ENCODE measurements at regions not wholly inside any gene's neighbourhood (a gene's known extent, or its start where the extent isn't known, plus 50 kb on each side); places are given as distances from the start of the nearest gene placed in this dataset.

DNA sequence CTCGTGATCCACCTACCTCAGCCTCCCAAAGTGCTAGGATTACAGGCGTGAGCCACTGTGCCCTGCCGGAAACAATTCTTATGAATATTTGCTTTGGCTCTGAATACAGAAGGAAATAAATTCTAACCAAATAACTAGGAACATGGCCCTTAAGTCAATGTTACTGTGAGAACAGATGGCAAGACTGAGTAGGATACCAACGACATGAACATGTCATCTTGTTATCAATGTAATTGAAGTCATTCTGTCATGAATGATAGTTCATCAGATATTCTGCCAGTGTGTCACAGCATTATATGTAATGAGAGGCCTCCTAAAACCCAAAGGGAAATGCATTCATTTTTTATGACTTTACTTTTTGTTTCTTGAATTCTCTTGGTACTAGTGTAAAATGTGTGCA is 548.8 kb downstream of the MCTP2 start:
- no peak for TF ChIP-seq POLR2A (IDR thresholded peaks at IDR 0.05; ENCODE audit: low read depth, low read length)
- DNase-seq (ENCODE audit: insufficient read length, low spot score) (no peak), FAIRE-seq (no peak)

DNA sequence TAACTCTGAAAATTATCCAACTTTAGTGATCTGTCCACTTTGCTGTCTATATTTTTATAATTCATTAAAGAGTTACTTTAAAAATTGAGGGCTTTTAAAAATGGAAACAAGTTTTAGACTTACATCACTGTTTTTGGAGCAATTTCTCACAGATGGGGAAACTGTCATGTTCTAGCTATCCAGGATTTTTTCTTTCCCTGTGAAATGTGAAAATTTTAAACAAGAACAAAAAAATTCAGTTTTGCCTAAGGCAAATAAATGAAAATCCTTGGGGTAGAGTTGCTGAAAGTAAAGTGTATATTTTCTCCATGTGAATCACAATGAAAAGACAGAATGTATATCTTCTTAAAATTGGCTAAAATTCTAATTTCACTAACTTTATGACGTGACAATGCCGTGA is 553.7 kb downstream of the MCTP2 start:
- no peak for DNase-seq (ENCODE audit: insufficient read length, low spot score)
- TF ChIP-seq POLR2A (IDR thresholded peaks at IDR 0.05; ENCODE audit: low read depth, low read length): no peak
- no peak for FAIRE-seq

DNA sequence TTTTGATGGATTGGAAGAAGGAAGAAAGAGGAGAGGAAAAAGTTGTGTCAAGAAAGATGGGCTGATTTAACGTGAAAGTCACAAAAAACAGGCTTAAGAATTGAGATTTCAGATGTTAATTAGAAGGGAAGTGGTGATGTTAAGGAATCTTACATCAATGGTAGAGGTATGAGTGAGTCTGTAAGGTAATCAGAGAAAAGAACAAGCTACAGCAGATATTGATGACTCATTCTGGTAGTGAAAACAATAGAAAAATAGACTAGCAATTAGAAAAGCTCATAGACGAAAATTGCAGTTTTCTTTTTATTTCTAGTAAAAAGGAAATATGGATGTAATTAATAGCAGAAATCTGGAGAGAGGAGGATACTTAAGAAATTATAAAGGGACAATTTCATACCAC is 559.6 kb downstream of the MCTP2 start:
- DNase-seq (ENCODE audit: insufficient read length, low spot score): no peak
- TF ChIP-seq POLR2A (IDR thresholded peaks at IDR 0.05; ENCODE audit: low read depth, low read length): no peak
- FAIRE-seq: no peak

DNA sequence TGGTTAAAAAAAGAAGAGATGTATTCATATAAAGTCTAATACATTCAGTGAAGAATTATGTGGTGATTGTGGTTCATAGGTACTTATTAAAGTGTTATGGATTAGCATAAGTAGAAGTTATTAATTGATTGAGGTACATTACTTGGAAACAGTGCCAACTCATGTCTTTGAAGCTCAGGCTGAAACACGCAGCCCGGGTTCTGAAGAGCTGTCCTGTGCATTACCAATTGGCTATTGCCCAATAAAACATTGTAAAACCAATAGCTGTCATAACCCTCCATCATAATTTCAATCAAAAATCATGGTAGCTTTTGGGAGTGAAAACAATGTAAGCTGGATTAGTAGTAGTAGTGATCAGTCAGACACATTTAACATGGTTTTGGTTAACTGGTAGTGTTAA is 560.1 kb downstream of the MCTP2 start:
- FAIRE-seq (no peak), DNase-seq (ENCODE audit: insufficient read length, low spot score) (no peak)
- TF ChIP-seq POLR2A (IDR thresholded peaks at IDR 0.05; ENCODE audit: low read depth, low read length): no peak

DNA sequence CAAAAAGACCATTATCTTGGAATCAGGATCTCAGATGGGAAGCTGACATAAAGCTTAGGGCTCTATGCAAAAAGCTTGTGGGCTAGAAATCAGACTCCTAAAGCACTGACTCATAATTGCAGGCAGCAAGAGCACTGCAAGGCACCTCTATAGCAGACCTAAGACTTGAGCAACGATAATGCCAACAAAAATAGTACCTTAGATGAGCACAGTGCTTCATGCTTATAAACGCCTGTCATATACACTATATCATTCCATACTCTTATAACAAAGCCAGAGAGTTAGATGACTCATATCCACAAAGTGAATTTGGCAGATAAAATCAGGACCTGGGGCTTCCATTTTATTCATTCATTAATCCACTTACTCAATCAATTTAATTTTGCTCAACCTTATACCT is 560.8 kb downstream of the MCTP2 start:
- DNase-seq (ENCODE audit: insufficient read length, low spot score): no peak
- TF ChIP-seq POLR2A (IDR thresholded peaks at IDR 0.05; ENCODE audit: low read depth, low read length): no peak
- no peak for FAIRE-seq

DNA sequence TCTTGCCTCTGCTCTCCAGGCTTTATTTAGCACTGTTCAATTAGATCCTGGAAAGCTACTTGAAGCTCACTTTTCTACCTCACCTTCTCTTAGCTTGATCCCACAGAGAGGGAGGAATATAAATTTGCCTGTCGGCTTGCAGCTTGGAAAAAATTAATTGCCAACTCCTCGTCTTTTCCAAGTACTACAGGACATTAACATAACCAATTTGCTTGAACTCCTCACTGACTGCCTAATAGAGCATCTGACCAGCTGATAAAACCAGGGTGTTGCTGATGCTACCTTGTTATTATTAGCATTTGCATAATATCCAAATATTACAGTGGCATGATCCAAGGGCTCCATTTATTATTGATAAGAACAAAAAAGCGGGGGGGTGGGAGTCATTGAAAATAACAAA is 561.8 kb downstream of the MCTP2 start:
- FAIRE-seq (no peak), DNase-seq (ENCODE audit: insufficient read length, low spot score) (no peak)
- TF ChIP-seq POLR2A (IDR thresholded peaks at IDR 0.05; ENCODE audit: low read depth, low read length): no peak

DNA sequence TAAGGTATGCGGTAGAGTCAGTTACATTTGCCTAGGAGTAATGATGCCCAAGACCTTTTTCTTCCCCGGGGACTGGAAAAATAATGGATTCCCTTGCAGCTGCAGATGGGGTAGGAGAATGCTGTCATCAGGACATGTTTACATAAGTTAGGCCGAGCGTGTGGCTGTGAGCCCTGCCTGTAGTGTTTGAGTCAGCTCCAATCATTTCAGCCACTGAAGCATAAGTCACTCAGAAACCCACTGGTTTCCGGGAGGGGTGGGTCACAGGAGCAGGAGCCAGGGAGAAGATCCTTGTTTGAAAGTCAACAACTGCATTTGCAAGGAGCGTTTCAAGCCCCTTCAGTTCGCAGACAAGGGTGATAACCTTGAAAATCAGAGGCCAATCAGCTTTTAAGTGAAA is 562.3 kb downstream of the MCTP2 start:
- FAIRE-seq (no peak), DNase-seq (ENCODE audit: insufficient read length, low spot score) (no peak)
- no peak for TF ChIP-seq POLR2A (IDR thresholded peaks at IDR 0.05; ENCODE audit: low read depth, low read length)

DNA sequence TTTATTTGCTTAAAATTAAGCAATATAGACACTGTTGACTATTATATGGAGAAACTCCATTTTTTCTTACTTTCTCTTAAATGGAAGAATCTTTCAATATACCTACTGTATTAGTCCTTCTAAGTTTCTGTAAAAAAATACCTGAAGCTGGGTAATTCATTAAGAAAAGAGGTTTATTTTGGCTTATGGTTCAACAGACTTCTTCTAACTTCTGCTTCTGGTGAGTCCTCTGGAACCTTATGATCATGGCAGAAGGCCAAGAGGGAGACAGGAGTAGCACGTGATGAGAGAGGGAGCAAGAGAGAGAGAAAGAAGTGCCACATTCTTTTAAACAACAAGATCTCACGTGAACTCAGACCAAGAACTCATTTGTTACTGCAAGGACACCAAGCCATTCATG is 573.3 kb downstream of the MCTP2 start:
- no peak for TF ChIP-seq POLR2A (IDR thresholded peaks at IDR 0.05; ENCODE audit: low read depth, low read length)
- DNase-seq (ENCODE audit: insufficient read length, low spot score) (no peak), FAIRE-seq (no peak)

DNA sequence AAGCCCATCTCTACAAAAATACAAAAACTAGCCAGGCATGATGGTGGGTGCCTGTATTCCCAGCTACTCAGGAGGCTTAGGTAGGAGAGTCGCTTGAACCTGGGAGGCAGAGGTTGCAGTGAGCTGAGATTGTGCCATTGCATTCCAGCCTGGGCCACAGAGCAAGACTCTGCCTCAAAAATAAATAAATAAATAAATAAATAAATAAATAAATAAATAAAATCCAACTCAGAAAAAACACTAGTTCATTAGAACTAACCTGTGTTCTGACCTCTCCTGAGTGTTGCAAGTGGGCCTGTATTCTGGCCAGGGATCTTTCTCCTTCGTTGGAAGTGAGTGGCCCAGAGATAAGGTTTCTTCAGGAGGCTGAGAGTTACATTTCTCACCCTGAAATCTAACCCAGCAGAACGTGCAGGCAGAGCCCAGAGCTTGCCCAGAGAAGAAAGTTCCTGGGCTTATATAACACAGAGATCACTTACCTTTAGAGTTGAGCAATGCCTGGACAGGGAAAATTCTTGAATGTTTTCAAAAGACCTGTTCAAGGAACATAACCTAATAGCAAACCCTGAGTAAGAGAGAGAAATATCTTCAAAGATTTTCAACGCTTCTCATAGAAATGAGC is 583.9 kb downstream of the MCTP2 start:
- no peak for TF ChIP-seq POLR2A (IDR thresholded peaks at IDR 0.05; ENCODE audit: low read depth, low read length)
- FAIRE-seq: no peak

DNA sequence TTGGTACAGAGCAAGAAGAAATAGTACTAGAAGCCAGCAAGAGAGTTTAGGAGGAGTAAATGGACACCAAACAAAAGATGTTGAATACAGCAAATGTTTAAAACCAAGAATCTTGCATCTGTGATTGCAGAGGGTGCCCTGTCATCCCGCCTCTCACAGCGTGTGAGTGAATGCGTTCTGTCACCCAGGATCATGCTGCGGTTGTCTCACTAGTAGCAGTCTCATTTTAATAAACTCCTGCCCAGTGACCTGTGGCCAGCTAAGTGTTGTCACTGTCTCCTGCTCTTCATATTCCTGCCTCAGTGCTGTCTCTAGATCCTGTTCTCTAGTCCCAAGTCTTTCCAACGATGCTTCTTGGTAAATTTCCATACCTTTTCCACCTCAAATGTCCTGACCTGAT is 584.6 kb downstream of the MCTP2 start:
- FAIRE-seq: no peak
- no peak for TF ChIP-seq POLR2A (IDR thresholded peaks at IDR 0.05; ENCODE audit: low read depth, low read length)
- DNase-seq (ENCODE audit: insufficient read length, low spot score): no peak

More for the DNA sequence above, 583.9 kb downstream of the MCTP2 start:
- no peak for DNase-seq (ENCODE audit: insufficient read length, low spot score)

DNA sequence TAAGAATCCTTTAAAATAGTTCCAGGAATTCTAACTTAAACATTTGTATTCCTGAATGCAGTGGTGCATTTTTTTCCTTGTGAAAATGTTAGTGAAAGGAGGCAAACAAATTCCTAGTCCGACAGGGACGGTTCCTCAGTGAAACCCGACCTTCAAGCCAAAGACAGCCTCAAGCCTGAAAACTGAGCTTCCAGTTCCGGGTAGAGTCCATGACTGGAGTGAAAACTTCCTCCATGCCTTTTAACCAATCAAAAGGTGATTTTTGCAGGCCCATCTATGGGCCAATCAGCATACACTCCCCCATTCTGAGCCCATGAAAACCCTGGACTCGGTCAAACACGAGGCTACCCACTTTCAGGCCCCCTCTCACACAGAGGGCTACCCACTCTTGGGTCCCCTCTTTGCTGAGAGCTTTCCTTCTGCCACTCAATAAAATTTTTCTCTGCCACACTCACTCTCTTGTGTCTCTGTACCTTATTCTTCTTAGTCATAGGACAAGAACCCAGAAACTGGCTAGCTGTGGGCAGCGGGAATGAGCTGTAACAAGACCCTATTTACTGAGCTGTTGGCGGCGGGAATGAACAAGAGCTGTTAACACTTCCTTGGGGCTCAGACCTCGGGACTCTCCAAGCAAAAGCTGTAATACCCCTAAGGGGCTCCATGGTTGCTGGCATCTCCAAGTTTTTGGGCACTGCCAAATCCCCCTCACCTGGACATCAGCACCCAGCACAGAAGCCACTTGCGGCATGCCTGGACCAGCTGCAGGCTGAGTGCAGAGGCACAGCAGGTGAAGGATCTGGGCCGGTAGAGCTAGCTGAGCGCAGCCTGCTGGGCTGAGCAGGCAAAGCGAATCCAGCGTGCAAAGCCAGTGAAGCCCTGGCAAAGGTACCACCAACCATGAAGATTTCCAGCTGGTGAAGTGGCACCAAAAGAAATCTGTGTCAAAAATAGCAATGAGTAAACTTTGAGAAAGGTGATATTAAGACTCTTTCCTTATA is 598.8 kb downstream of the MCTP2 start:
- TF ChIP-seq POLR2A (IDR thresholded peaks at IDR 0.05; ENCODE audit: low read depth, low read length): no peak
- DNase-seq (ENCODE audit: insufficient read length, low spot score) (no peak), FAIRE-seq (no peak)

DNA sequence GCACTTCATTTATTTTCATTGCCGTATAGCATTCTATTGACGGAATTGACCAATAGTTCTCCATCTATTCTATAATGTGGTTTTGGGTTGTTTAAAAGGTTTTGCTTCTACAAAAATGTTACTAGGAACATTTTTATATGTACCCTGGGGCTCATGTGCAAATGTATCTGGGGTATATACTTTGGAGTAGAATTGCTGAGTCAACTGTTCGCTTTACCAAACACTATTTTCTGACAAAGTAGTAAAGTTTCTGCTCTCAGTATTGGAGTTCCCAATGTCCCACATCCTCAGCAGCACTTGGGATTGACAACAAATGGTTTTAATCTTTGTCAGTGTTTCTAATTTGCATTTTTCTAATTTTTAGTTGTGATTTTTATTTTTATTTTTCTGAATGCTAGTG is 602.6 kb downstream of the MCTP2 start:
- no peak for TF ChIP-seq POLR2A (IDR thresholded peaks at IDR 0.05; ENCODE audit: low read depth, low read length)
- FAIRE-seq: no peak
- no peak for DNase-seq (ENCODE audit: insufficient read length, low spot score)

DNA sequence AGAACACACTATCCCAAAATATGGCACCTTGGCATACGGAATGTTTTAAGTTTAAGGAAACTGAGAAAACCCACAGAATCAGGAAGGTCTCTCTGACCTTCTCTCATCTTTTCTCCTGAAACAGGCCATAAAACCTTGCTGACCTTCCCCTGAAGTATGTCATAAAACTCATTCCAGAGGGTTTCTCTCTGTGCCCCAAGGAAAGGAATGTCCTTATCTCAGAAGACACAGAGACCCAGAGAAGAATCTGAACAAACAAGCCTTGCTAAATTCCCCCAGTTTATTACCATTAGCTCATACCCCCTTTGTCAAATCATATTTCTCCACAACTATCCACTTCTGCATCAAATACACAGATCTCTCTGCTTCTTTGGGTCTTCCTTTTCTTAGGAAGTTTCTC is 603.1 kb downstream of the MCTP2 start:
- DNase-seq (ENCODE audit: insufficient read length, low spot score): no peak
- FAIRE-seq: no peak
- no peak for TF ChIP-seq POLR2A (IDR thresholded peaks at IDR 0.05; ENCODE audit: low read depth, low read length)

DNA sequence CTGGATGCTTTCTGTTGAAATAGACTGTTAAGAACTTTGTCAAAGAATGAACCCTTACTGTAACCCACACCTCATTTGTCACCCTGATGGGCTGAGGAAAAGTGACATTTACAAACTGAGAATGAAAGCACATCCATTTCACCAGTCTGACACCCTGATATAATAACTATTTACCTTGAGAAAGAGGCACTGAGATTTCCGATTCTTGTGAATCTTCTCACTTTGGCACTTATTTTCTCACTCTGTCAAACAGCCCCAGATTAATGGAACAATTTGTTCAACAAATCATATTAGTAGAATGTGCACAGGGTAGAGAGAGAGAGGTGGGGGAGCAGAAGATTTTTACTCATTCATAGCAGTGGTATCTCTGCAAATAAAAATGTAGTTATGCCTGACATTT is 606.9 kb downstream of the MCTP2 start:
- no peak for FAIRE-seq
- DNase-seq (ENCODE audit: insufficient read length, low spot score): no peak
- no peak for TF ChIP-seq POLR2A (IDR thresholded peaks at IDR 0.05; ENCODE audit: low read depth, low read length)
